SK-N-SH treated with all-trans-retinoic acid at 6 μM for 48 hours (cell line): ENCODE measurements at regions not wholly inside any gene's neighbourhood (a gene's known extent, or its start where the extent isn't known, plus 50 kb on each side); places are given as distances from the start of the nearest gene placed in this dataset.

Source experiments
- ARNTL ChIP-seq: fragments of 450-650 bp; formaldehyde crosslinking; IDR thresholded peaks from 2 replicates; pipeline ENCODE4 v1.5.0; 2020; ENCODE audit warnings: low read depth, mild to moderate bottlenecking, moderate library complexity, borderline replicate concordance
- GLIS3 ChIP-seq: fragments of 250-450 bp; sonication (Bioruptor Pico); IDR thresholded peaks from 2 replicates; pipeline ENCODE4 v1.5.0; 2020; ENCODE audit warnings: mild to moderate bottlenecking, moderate library complexity
- ISL1 ChIP-seq: fragments of 250-450 bp; sonication (Bioruptor Pico); IDR thresholded peaks from 2 replicates; pipeline ENCODE4 v2.1.2; 2022; ENCODE audit warnings: mild to moderate bottlenecking, moderate library complexity
- PPARA ChIP-seq: fragments of 250-450 bp; sonication (Bioruptor Pico); IDR thresholded peaks from 2 replicates; pipeline ENCODE4 v1.5.0; 2020; ENCODE audit warnings: mild to moderate bottlenecking, borderline replicate concordance
- RARB ChIP-seq: fragments of 250-450 bp; sonication (Bioruptor Pico); IDR thresholded peaks from 2 replicates; pipeline ENCODE4 v1.8.0; 2021; ENCODE audit warnings: mild to moderate bottlenecking, moderate library complexity
- ZFP3 ChIP-seq: fragments of 250-450 bp; sonication (Bioruptor Pico); IDR thresholded peaks from 2 replicates; pipeline ENCODE4 v1.5.0; 2020; ENCODE audit warnings: mild to moderate bottlenecking, moderate library complexity
- ZFP30 ChIP-seq: fragments of 450-650 bp; formaldehyde crosslinking; IDR thresholded peaks from 2 replicates; pipeline ENCODE4 v1.5.0; 2022; ENCODE audit warnings: mild to moderate bottlenecking, moderate library complexity
- ZNF565 ChIP-seq: fragments of 450-650 bp; formaldehyde crosslinking; conservative IDR thresholded peaks from 2 replicates; pipeline ENCODE4 v1.5.0; 2020; ENCODE audit warnings: low read depth, mild to moderate bottlenecking, moderate library complexity
- TF ChIP-seq, protein P1 (sequence below): fragments of 250-450 bp; sonication (Bioruptor Pico); IDR thresholded peaks from 2 replicates; pipeline ENCODE4 v1.5.1; 2020; ENCODE audit warnings: low read depth, mild to moderate bottlenecking, moderate library complexity
- TF ChIP-seq, protein P2 (sequence below): fragments of 250-450 bp; sonication (Bioruptor Pico); IDR thresholded peaks from 2 replicates; pipeline ENCODE4 v1.8.0; 2020; ENCODE audit warnings: mild to moderate bottlenecking, moderate library complexity, borderline replicate concordance

DNA sequence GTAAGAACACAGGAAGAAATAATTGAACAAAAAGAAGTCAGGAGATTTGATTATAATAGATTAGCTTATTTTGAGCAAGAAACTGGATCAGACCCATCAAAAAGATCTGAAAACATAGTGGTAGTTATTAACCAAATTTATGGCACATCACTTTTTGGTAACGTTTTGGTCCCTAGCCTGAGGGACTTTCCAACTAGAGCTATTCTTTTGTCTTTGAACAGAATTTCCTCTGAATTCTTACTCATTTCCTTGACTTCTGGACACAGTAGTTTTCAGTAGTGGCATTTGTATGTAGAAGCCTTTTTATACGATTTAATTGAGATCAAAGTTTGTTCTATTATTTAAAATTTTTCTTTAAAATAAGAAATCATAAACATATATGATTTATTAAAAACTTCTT lies 96.5 kb upstream of the PDGFD start:
- TF ChIP-seq ZNF565 (CRISPR knock-in tag), result no peak
- TF ChIP-seq PPARA (CRISPR knock-in tag), result no peak
- TF ChIP-seq RARB (CRISPR knock-in tag), result no peak
- no peak for TF ChIP-seq ZFP30
- TF ChIP-seq ISL1 (CRISPR knock-in tag), result no peak
- no peak for TF ChIP-seq ARNTL (CRISPR knock-in tag)
- TF ChIP-seq GLIS3, result no peak
- TF ChIP-seq ZFP3, result no peak
- TF ChIP-seq, protein P1, sequence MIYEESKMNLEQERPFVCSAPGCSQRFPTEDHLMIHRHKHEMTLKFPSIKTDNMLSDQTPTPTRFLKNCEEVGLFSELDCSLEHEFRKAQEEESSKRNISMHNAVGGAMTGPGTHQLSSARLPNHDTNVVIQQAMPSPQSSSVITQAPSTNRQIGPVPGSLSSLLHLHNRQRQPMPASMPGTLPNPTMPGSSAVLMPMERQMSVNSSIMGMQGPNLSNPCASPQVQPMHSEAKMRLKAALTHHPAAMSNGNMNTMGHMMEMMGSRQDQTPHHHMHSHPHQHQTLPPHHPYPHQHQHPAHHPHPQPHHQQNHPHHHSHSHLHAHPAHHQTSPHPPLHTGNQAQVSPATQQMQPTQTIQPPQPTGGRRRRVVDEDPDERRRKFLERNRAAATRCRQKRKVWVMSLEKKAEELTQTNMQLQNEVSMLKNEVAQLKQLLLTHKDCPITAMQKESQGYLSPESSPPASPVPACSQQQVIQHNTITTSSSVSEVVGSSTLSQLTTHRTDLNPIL (CRISPR knock-in tag), result no peak
- TF ChIP-seq, protein P2, sequence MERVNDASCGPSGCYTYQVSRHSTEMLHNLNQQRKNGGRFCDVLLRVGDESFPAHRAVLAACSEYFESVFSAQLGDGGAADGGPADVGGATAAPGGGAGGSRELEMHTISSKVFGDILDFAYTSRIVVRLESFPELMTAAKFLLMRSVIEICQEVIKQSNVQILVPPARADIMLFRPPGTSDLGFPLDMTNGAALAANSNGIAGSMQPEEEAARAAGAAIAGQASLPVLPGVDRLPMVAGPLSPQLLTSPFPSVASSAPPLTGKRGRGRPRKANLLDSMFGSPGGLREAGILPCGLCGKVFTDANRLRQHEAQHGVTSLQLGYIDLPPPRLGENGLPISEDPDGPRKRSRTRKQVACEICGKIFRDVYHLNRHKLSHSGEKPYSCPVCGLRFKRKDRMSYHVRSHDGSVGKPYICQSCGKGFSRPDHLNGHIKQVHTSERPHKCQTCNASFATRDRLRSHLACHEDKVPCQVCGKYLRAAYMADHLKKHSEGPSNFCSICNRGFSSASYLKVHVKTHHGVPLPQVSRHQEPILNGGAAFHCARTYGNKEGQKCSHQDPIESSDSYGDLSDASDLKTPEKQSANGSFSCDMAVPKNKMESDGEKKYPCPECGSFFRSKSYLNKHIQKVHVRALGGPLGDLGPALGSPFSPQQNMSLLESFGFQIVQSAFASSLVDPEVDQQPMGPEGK (CRISPR knock-in tag), result no peak
